Gastroesophageal sphincter (tissue), 3 donors: ENCODE measurements at regions not wholly inside any gene's neighbourhood (a gene's known extent, or its start where the extent isn't known, plus 50 kb on each side); places are given as distances from the start of the nearest gene placed in this dataset.

Experiments
- EP300 ChIP-seq: sonication (generic); formaldehyde crosslinking; IDR thresholded peaks from one replicate; pipeline ENCODE4 v1.6.1; 2017; ENCODE audit warnings: antibody characterized with exemption, mild to moderate bottlenecking
- POLR2A ChIP-seq, 2 donors: fragments of 450-650 bp; IDR thresholded peaks; one replicate each; pipeline ENCODE4 v1.6.1; 2017; ENCODE audit warnings: antibody characterized with exemption in 2 of 2, mild to moderate bottlenecking in 2 of 2, moderate library complexity in 1 of 2
- POLR2AphosphoS5 ChIP-seq: sonication (generic); formaldehyde crosslinking; IDR thresholded peaks from one replicate; pipeline ENCODE4 v1.6.1; 2017; ENCODE audit warnings: antibody characterized with exemption
- TF ChIP-seq, protein P1 (sequence below), 4 experiments: fragments of 200-600 bp in 2 of 4; fragments of 450-650 bp in 2 of 4; sonication (generic) in 1 of 4; IDR thresholded peaks; one replicate each; pipeline ENCODE4 v1.5.1; 2017 to 2019; ENCODE audit warnings: antibody characterized with exemption in 4 of 4, mild to moderate bottlenecking in 2 of 4, moderate library complexity in 2 of 4

- TF ChIP-seq POLR2A (IDR thresholded peaks at IDR 0.05): no peak
- TF ChIP-seq, protein P1, sequence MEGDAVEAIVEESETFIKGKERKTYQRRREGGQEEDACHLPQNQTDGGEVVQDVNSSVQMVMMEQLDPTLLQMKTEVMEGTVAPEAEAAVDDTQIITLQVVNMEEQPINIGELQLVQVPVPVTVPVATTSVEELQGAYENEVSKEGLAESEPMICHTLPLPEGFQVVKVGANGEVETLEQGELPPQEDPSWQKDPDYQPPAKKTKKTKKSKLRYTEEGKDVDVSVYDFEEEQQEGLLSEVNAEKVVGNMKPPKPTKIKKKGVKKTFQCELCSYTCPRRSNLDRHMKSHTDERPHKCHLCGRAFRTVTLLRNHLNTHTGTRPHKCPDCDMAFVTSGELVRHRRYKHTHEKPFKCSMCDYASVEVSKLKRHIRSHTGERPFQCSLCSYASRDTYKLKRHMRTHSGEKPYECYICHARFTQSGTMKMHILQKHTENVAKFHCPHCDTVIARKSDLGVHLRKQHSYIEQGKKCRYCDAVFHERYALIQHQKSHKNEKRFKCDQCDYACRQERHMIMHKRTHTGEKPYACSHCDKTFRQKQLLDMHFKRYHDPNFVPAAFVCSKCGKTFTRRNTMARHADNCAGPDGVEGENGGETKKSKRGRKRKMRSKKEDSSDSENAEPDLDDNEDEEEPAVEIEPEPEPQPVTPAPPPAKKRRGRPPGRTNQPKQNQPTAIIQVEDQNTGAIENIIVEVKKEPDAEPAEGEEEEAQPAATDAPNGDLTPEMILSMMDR (IDR thresholded peaks at IDR 0.05): no peak
- no peak for TF ChIP-seq POLR2AphosphoS5
- TF ChIP-seq EP300: no peak
Measured at GRCh38 chr6:99736302-99736701, 129.7 kb downstream of the PRDM13 start.
